Upper lobe of left lung (tissue), 4 donors: ENCODE measurements at regions not wholly inside any gene's neighbourhood (a gene's known extent, or its start where the extent isn't known, plus 50 kb on each side); places are given as distances from the start of the nearest gene placed in this dataset.

ENCODE experiments used
- EP300 ChIP-seq, 4 donors: sonication (generic); formaldehyde crosslinking; IDR thresholded peaks; one replicate each; pipeline ENCODE4 v1.5.1; 2017; ENCODE audit warnings: antibody characterized with exemption in 4 of 4, control low read depth in 2 of 4
- POLR2A ChIP-seq, 4 donors: fragments of 450-650 bp; IDR thresholded peaks; one replicate each; pipeline ENCODE4 v1.5.1; 2016 to 2017; ENCODE audit warnings: antibody characterized with exemption in 4 of 4, mild to moderate bottlenecking in 2 of 4
- POLR2AphosphoS5 ChIP-seq, 2 donors: sonication (generic); formaldehyde crosslinking; IDR thresholded peaks; one replicate each; pipeline ENCODE4 v1.5.1; 2017; ENCODE audit warnings: antibody characterized with exemption in 2 of 2
- TF ChIP-seq, protein P1 (sequence below), 6 experiments: fragments of 450-650 bp in 4 of 6; fragments of 200-600 bp in 2 of 6; sonication (generic) in 2 of 6; IDR thresholded peaks; one replicate each; pipeline ENCODE4 v1.5.1; 2016 to 2019; ENCODE audit warnings: antibody characterized with exemption in 6 of 6

DNA sequence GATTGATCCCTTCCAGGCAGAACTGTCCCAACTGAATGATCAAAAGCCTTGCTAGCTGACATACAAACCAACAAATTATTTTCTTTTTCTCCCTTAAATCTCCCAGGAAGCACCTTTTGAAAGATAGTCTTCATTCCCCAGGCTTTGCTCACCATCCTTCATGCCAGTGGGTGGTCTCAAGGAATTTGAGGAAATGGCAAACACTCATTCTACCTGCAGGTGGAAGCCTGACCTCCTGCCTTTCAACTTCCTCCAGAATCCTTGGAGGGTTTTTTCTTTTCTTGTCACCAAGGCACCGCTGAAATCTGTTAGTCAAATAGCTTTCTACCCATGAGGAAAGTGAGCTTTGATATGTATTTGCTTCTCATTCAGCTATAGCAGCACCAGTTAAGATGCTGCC lies 128.5 kb downstream of the WIF1 start:
- TF ChIP-seq, protein P1, sequence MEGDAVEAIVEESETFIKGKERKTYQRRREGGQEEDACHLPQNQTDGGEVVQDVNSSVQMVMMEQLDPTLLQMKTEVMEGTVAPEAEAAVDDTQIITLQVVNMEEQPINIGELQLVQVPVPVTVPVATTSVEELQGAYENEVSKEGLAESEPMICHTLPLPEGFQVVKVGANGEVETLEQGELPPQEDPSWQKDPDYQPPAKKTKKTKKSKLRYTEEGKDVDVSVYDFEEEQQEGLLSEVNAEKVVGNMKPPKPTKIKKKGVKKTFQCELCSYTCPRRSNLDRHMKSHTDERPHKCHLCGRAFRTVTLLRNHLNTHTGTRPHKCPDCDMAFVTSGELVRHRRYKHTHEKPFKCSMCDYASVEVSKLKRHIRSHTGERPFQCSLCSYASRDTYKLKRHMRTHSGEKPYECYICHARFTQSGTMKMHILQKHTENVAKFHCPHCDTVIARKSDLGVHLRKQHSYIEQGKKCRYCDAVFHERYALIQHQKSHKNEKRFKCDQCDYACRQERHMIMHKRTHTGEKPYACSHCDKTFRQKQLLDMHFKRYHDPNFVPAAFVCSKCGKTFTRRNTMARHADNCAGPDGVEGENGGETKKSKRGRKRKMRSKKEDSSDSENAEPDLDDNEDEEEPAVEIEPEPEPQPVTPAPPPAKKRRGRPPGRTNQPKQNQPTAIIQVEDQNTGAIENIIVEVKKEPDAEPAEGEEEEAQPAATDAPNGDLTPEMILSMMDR (IDR thresholded peaks at IDR 0.05): no peak
- TF ChIP-seq POLR2A (IDR thresholded peaks at IDR 0.05) (no peak), POLR2AphosphoS5 (IDR thresholded peaks at IDR 0.05) (no peak), EP300 (IDR thresholded peaks at IDR 0.05) (no peak)
